Small intestine (tissue), 7 donors: ENCODE measurements at regions not wholly inside any gene's neighbourhood (a gene's known extent, or its start where the extent isn't known, plus 50 kb on each side); places are given as distances from the start of the nearest gene placed in this dataset.

Source experiments
- DNase-seq, 2 donors: peaks; one replicate each; pipeline versions ENCODE4 v3.0.0 to v3.0.0-alpha.2; 2013
- FAIRE-seq: peaks from 2 replicates; lab custom pipeline; 2012; peaks lifted over from hg19 to GRCh38; lab: Jason Lieb, UNC
- H3K27ac ChIP-seq, 3 donors: one replicate each; pipeline ENCODE4 v1.5.1; 2013; ENCODE audit warnings: low read length in 2 of 3, mild to moderate bottlenecking in 2 of 3, control low read depth in 1 of 3, inconsistent platforms in 1 of 3, low read depth in 1 of 3, moderate library complexity in 1 of 3
- H3K27me3 ChIP-seq, 3 donors: one replicate each; pipeline ENCODE4 v1.6.1; 2013; ENCODE audit warnings: low read length in 3 of 3, inconsistent platforms in 1 of 3; ENCODE audit not compliant: control insufficient read depth in 3 of 3, insufficient read depth in 3 of 3
- H3K36me3 ChIP-seq, 3 donors: one replicate each; pipeline ENCODE4 v1.6.1; 2013; ENCODE audit warnings: low read length in 3 of 3, inconsistent platforms in 1 of 3, low read depth in 1 of 3, mild to moderate bottlenecking in 1 of 3, moderate library complexity in 1 of 3; ENCODE audit not compliant: control insufficient read depth in 3 of 3, insufficient read depth in 2 of 3
- H3K4me1 ChIP-seq, 3 donors: one replicate each; pipeline ENCODE4 v1.6.1; 2013; ENCODE audit warnings: low read length in 2 of 3, inconsistent platforms in 1 of 3, low read depth in 1 of 3, mild to moderate bottlenecking in 1 of 3, moderate library complexity in 1 of 3; ENCODE audit not compliant: control insufficient read depth in 3 of 3, insufficient read depth in 2 of 3
- H3K4me3 ChIP-seq, 3 donors: one replicate each; pipeline ENCODE4 v1.5.1; 2013; ENCODE audit warnings: low read length in 3 of 3, control low read depth in 1 of 3, inconsistent platforms in 1 of 3, low read depth in 1 of 3, mild to moderate bottlenecking in 1 of 3, moderate library complexity in 1 of 3
- H3K9me3 ChIP-seq, 2 donors: one replicate each; pipeline ENCODE4 v1.6.1; 2013; ENCODE audit warnings: low read depth in 1 of 2, low read length in 1 of 2; ENCODE audit not compliant: control insufficient read depth in 2 of 2, insufficient read depth in 1 of 2
- whole genome bisulfite sequencing, 3 donors: extraction: QIAGEN DNeasy Blood & Tissue Kit; methylation state at CpG; one replicate each; pipeline ENCODE4 v1.1.7; 2013; 5-methylcytosine and 5-hydroxymethylcytosine counted together
- donor health status: healthy with polysubstance abuse.
- donor health status: control.
- donor health status: control.
- donor health status: Bipolar disorder and iron deficiency.
- donor health status: healthy.

- Histone ChIP-seq H3K4me3 (no peak overlapping the region), H3K9me3 (peaks cover 0 to 5% of the 10 kb centered on the region in 2 donors), H3K36me3 (no peaks in the 10 kb centered on the region), H3K27ac (no peak overlapping the region), H3K27me3 (no peaks in the 10 kb centered on the region), H3K4me1 (no peaks in the 10 kb centered on the region)
- 84 to 87% (median 85%) methylated on average over 10 of the region's 10 CpGs for whole genome bisulfite sequencing, 3 donors
- DNase-seq (no peak), FAIRE-seq (no peak)
These were observed 1370.1 kb upstream of the RAG2 start for GRCh38 chr11:37968148-37968547.

- no peaks in the 10 kb centered on the region for H3K4me1 ChIP-seq
- H3K9me3 ChIP-seq = peaks cover 0 to 5% of the 10 kb centered on the region in 2 donors
- no peaks in the 10 kb centered on the region for H3K36me3 ChIP-seq
- no peak overlapping the region for H3K27ac ChIP-seq
- FAIRE-seq (no peak), DNase-seq (no peak)
- H3K4me3 ChIP-seq = no peak overlapping the region
- no peaks in the 10 kb centered on the region for H3K27me3 ChIP-seq
- WGBS, 3 donors = 88 to 96% (median 93%) methylated on average over 10 of the region's 10 CpGs
These were observed 1369.6 kb upstream of the RAG2 start for GRCh38 chr11:37967635-37968034.

- Histone ChIP-seq H3K27ac (no peak overlapping the region), H3K9me3 (peaks cover 0 to 14% of the 10 kb centered on the region in 2 donors), H3K36me3 (no peaks in the 10 kb centered on the region), H3K4me1 (no peaks in the 10 kb centered on the region), H3K27me3 (no peaks in the 10 kb centered on the region), H3K4me3 (no peak overlapping the region)
- FAIRE-seq = no peak
- 70 to 79% (median 72%) methylated on average over 2 of the region's 2 CpGs for WGBS, 3 donors
- DNase-seq = no peak
These were observed 1365.4 kb upstream of the RAG2 start for GRCh38 chr11:37963440-37963839.

DNA sequence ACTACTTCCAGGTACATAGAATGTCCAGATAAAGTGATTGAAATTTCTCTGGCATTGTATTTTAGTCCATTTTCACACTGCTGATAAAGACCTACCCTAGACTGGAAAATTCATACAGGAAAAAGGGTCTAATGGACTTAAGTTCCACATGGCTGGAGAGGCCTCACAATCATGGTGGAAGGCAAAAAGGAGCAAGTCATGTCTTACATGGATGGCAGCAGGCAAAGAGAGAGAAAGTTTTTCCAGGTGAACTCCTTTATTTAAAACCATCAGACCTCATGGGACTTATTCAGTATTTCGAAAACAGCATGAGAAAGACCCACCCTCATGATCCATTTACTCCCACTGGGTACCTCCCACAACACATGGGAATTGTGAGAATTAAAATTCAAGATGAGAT, 1359.7 kb upstream of the RAG2 start:
- no peak for FAIRE-seq
- 45 to 73% (median 47%) methylated on average over 1 of the region's 1 CpG for WGBS, 3 donors
- Histone ChIP-seq H3K27me3 (no peaks in the 10 kb centered on the region), H3K9me3 (peaks cover 0 to 13% of the 10 kb centered on the region in 2 donors), H3K4me3 (no peak overlapping the region), H3K27ac (no peak overlapping the region), H3K4me1 (no peaks in the 10 kb centered on the region), H3K36me3 (no peaks in the 10 kb centered on the region)
- no peak for DNase-seq

- Histone ChIP-seq H3K4me1 (no peaks in the 10 kb centered on the region), H3K36me3 (no peaks in the 10 kb centered on the region), H3K9me3 (peaks cover 0 to 7% of the 10 kb centered on the region in 2 donors), H3K27ac (no peak overlapping the region), H3K4me3 (no peak overlapping the region), H3K27me3 (no peaks in the 10 kb centered on the region)
- no peak for DNase-seq
- FAIRE-seq = no peak
- WGBS, 3 donors = 46 to 64% (median 50%) methylated on average over 2 of the region's 2 CpGs
These were observed 1354.0 kb upstream of the RAG2 start for GRCh38 chr11:37951996-37952395.

- H3K36me3 ChIP-seq = no peaks in the 10 kb centered on the region
- DNase-seq (peak; percentile 5), FAIRE-seq (no peak)
- no peak overlapping the region for H3K27ac ChIP-seq
- no peak overlapping the region for H3K4me3 ChIP-seq
- H3K9me3 ChIP-seq = peaks cover 0 to 18% of the 10 kb centered on the region in 2 donors
- H3K27me3 ChIP-seq = no peaks in the 10 kb centered on the region
- no peaks in the 10 kb centered on the region for H3K4me1 ChIP-seq
- WGBS, 3 donors = 55 to 69% (median 62%) methylated on average over 3 of the region's 3 CpGs
These were observed 1350.2 kb upstream of the RAG2 start for GRCh38 chr11:37948258-37948657.

- no peaks in the 10 kb centered on the region for H3K4me1 ChIP-seq
- no peak overlapping the region for H3K4me3 ChIP-seq
- FAIRE-seq (no peak), DNase-seq (peak in 1 of 2 donors; percentile 1)
- H3K27ac ChIP-seq = no peak overlapping the region
- H3K9me3 ChIP-seq = peaks cover 0 to 18% of the 10 kb centered on the region in 2 donors
- H3K36me3 ChIP-seq = no peaks in the 10 kb centered on the region
- 81 to 90% (median 82%) methylated on average over 3 of the region's 3 CpGs for WGBS, 3 donors
- no peaks in the 10 kb centered on the region for H3K27me3 ChIP-seq
These were observed 1349.8 kb upstream of the RAG2 start for GRCh38 chr11:37947821-37948220.

DNA sequence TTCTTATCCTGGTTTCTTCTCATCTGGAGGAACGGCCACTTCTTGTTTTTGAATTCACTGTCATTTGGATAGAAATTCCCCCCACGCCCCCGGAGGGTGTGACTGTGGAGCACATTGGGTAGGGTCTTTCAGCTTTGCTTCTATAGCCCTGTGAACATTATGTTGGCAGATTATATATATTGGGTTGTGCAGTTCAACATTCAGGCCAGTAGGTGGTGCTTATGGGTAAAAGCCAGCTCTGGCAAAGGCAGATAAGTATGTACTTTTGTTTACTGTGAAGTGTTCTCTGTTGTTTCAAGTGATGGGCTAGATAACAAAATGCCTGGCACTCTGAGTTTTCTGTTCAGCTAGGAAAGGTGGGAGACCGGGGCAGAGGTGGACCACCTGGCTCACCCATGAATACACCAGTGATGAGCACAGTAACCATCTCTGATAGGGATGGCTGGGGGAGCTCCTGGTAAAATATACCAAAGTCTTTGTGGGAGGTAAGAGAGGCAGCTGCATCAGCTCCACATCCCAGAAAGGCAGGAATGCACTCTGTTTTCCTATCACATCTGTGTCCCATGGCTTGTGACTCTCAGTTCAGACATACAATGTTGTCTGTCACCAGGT, 1348.2 kb upstream of the RAG2 start:
- Histone ChIP-seq H3K4me3 (no peak overlapping the region), H3K4me1 (no peaks in the 10 kb centered on the region), H3K27me3 (no peaks in the 10 kb centered on the region), H3K9me3 (peaks cover 0 to 18% of the 10 kb centered on the region in 2 donors), H3K27ac (no peak overlapping the region), H3K36me3 (no peaks in the 10 kb centered on the region)
- 44 to 60% (median 58%) methylated on average over 4 of the region's 4 CpGs for WGBS, 3 donors
- DNase-seq (peak; percentile 28 to 49), FAIRE-seq (no peak)

- Histone ChIP-seq H3K4me3 (no peak overlapping the region), H3K27ac (no peak overlapping the region), H3K4me1 (no peaks in the 10 kb centered on the region), H3K36me3 (no peaks in the 10 kb centered on the region), H3K27me3 (no peaks in the 10 kb centered on the region), H3K9me3 (peaks cover 0 to 12% of the 10 kb centered on the region in 2 donors)
- WGBS, 3 donors = 25 to 50% (median 35%) methylated on average over 2 of the region's 2 CpGs
- FAIRE-seq (no peak), DNase-seq (no peak)
These were observed 1344.0 kb upstream of the RAG2 start for GRCh38 chr11:37942081-37942480.
